PC-9 (cell line): ENCODE measurements at regions not wholly inside any gene's neighbourhood (a gene's known extent, or its start where the extent isn't known, plus 50 kb on each side); places are given as distances from the start of the nearest gene placed in this dataset.

ENCODE experiments used
- BruUV-seq: library from RNA; stranded (reverse); fragments of 400-500 nt; replicated peaks from 2 replicates; lab custom pipeline; 2021; lab: Mats Ljungman, UMichigan
- CTCF ChIA-PET: fragments of 300-600 bp; sonication (Branson Sonifier 250); formaldehyde crosslinking; loops from one replicate; lab custom pipeline; 2022; ENCODE audit warnings: antibody characterized with exemption; lab: Charles Lee
- POLR2A ChIA-PET: fragments of 300-600 bp; sonication (Branson Sonifier 250); formaldehyde crosslinking; loops from one replicate; lab custom pipeline; 2022; ENCODE audit warnings: antibody characterized with exemption; ENCODE audit not compliant: unreplicated experiment; lab: Charles Lee
- DNase-seq, 2 experiments: peaks; one replicate each; pipeline versions ENCODE4 v3.0.0 to v3.0.0-alpha.2; 2015 to 2022; ENCODE audit warnings: mixed read lengths in 1 of 2
- H2AFZ ChIP-seq: fragments of 200-600 bp; sonication (generic); 2 replicates; pipeline ENCODE4 v1.8.1; 2017; ENCODE audit warnings: antibody characterized with exemption
- H3F3A ChIP-seq: fragments of 200-600 bp; sonication (generic); 2 replicates; pipeline ENCODE4 v1.8.1; 2017; ENCODE audit warnings: antibody characterized with exemption, mild to moderate bottlenecking, low read depth; ENCODE audit not compliant: insufficient read depth
- H3K27ac ChIP-seq: fragments of 200-600 bp; sonication (generic); 2 replicates; pipeline ENCODE4 v1.6.1; 2016; ENCODE audit warnings: mixed run types
- H3K27me3 ChIP-seq: fragments of 200-600 bp; sonication (generic); 2 replicates; pipeline ENCODE4 v1.6.1; 2016; ENCODE audit warnings: low read depth, mixed run types; ENCODE audit not compliant: insufficient read depth
- H3K36me3 ChIP-seq: fragments of 200-600 bp; sonication (generic); 2 replicates; pipeline ENCODE4 v1.6.1; 2016; ENCODE audit warnings: low read depth, mixed run types
- H3K4me1 ChIP-seq: fragments of 200-600 bp; sonication (generic); replicated peaks from 2 replicates; pipeline ENCODE4 v1.6.1; 2016; ENCODE audit warnings: mixed run types; ENCODE audit not compliant: insufficient read depth
- H3K4me2 ChIP-seq: fragments of 200-600 bp; sonication (generic); 2 replicates; pipeline ENCODE4 v1.6.1; 2017; ENCODE audit warnings: mixed run types
- H3K4me3 ChIP-seq: fragments of 200-600 bp; sonication (generic); 2 replicates; pipeline ENCODE4 v1.6.1; 2016; ENCODE audit warnings: mixed run types
- H3K79me2 ChIP-seq: fragments of 200-600 bp; sonication (generic); 2 replicates; pipeline ENCODE4 v1.6.1; 2017; ENCODE audit warnings: low read depth, mixed run types
- H3K9me2 ChIP-seq: fragments of 200-600 bp; sonication (generic); 2 replicates; pipeline ENCODE4 v1.8.1; 2017; ENCODE audit warnings: mild to moderate bottlenecking; ENCODE audit not compliant: insufficient read depth
- H3K9me3 ChIP-seq: fragments of 200-600 bp; sonication (generic); 2 replicates; pipeline ENCODE4 v1.8.1; 2016; ENCODE audit warnings: low read depth; ENCODE audit not compliant: insufficient read depth
- H4K20me1 ChIP-seq: fragments of 200-600 bp; sonication (generic); 2 replicates; pipeline ENCODE4 v1.8.1; 2017; ENCODE audit not compliant: insufficient read depth
- CTCF ChIP-seq: fragments of 200-600 bp; sonication (generic); conservative IDR thresholded peaks from 2 replicates; pipeline ENCODE4 v1.6.1; 2017; ENCODE audit warnings: mixed run types, antibody characterized with exemption, mild to moderate bottlenecking, moderate library complexity
- EZH2 ChIP-seq: fragments of 200-600 bp; sonication (generic); IDR thresholded peaks from 2 replicates; pipeline ENCODE4 v1.8.0; 2017; ENCODE audit warnings: antibody characterized with exemption, low read depth
- intact Hi-C: fragments of 100-400 bp; cut with micrococcal nuclease; formaldehyde crosslinking; loops from one replicate; pipeline ENCODE4 v1.10.0; 2022; ENCODE audit not compliant: unreplicated experiment

GRCh38 chr5:162806195-162806594, 631.2 kb upstream of the CCNG1 start:
- H3K27ac ChIP-seq = no peak overlapping the region
- H3K9me3 ChIP-seq = no peaks in the 10 kb centered on the region
- ChIA-PET CTCF (interaction anchor here (0.6 kb wide), 1 partner anchor 131 kb away, joined by 3 read pairs; no protein-coding TSS in a partner anchor), POLR2A (no interaction called here)
- H3K9me2 ChIP-seq = no peaks in the 10 kb centered on the region
- no peak overlapping the region for H2AFZ ChIP-seq
- peaks cover 13% of the 10 kb centered on the region; the same call in 1 of the 2 replicates for H3K27me3 ChIP-seq
- no peak for DNase-seq
- no peak overlapping the region for H3K4me3 ChIP-seq
- TF ChIP-seq CTCF (no peak), EZH2 (no peak)
- no peaks in the 10 kb centered on the region for H3F3A ChIP-seq
- intact Hi-C loops = no loop called here
- no peaks in the 10 kb centered on the region for H4K20me1 ChIP-seq
- H3K36me3 ChIP-seq = no peaks in the 10 kb centered on the region
- no peaks in the 10 kb centered on the region for H3K4me1 ChIP-seq
- no peaks in the 10 kb centered on the region for H3K79me2 ChIP-seq
- no TSS peak for BruUV-seq
- no peak overlapping the region for H3K4me2 ChIP-seq

- TF ChIP-seq EZH2 (no peak), CTCF (no peak)
- no peak overlapping the region for H3K27ac ChIP-seq
- no peak overlapping the region for H3K4me2 ChIP-seq
- H3K4me1 ChIP-seq = no peaks in the 10 kb centered on the region
- intact Hi-C loops = no loop called here
- H3K9me3 ChIP-seq = no peaks in the 10 kb centered on the region
- BruUV-seq = no TSS peak
- no peaks in the 10 kb centered on the region for H3K36me3 ChIP-seq
- peaks cover 15% of the 10 kb centered on the region; the same call in 1 of the 2 replicates for H3K27me3 ChIP-seq
- H3F3A ChIP-seq = no peaks in the 10 kb centered on the region
- ChIA-PET CTCF (no interaction called here), POLR2A (no interaction called here)
- H3K4me3 ChIP-seq = no peak overlapping the region
- DNase-seq = no peak
- H3K9me2 ChIP-seq = no peaks in the 10 kb centered on the region
- no peak overlapping the region for H2AFZ ChIP-seq
- no peaks in the 10 kb centered on the region for H4K20me1 ChIP-seq
- no peaks in the 10 kb centered on the region for H3K79me2 ChIP-seq
These were observed 626.3 kb upstream of the CCNG1 start for GRCh38 chr5:162811071-162811470.

- BruUV-seq = no TSS peak
- no peaks in the 10 kb centered on the region; the same call in 1 of the 2 replicates for H3K27me3 ChIP-seq
- no peak overlapping the region for H3K27ac ChIP-seq
- no peaks in the 10 kb centered on the region for H3K4me1 ChIP-seq
- H3K9me2 ChIP-seq = no peaks in the 10 kb centered on the region; the same call in 1 of the 2 replicates
- TF ChIP-seq CTCF (no peak), EZH2 (no peak)
- H3K9me3 ChIP-seq = no peaks in the 10 kb centered on the region
- no peaks in the 10 kb centered on the region for H3F3A ChIP-seq
- H3K79me2 ChIP-seq = no peaks in the 10 kb centered on the region
- H4K20me1 ChIP-seq = no peaks in the 10 kb centered on the region
- CTCF ChIA-PET = no interaction called here
- POLR2A ChIA-PET = no interaction called here
- H3K4me2 ChIP-seq = no peak overlapping the region
- DNase-seq = no peak
- no peak overlapping the region for H3K4me3 ChIP-seq
- intact Hi-C loops = no loop called here
- no peaks in the 10 kb centered on the region for H3K36me3 ChIP-seq
- H2AFZ ChIP-seq = no peak overlapping the region
These were observed 620.6 kb upstream of the CCNG1 start for GRCh38 chr5:162816816-162817215.
